PC-3 (cell line): ENCODE measurements at regions not wholly inside any gene's neighbourhood (a gene's known extent, or its start where the extent isn't known, plus 50 kb on each side); places are given as distances from the start of the nearest gene placed in this dataset.
"Not testable (repeated sequence)": the region's sequence is repeated elsewhere in the genome, so short reads cannot be mapped to it uniquely, and the experiment has no call there.

Experiments used
- ATAC-seq: fragments of 200-7000 bp; cut with Tn5 transposase; 2 replicates; pipeline ENCODE4 v1.9.1; 2020; ENCODE audit warnings: mild to moderate bottlenecking, moderate library complexity
- BruUV-seq: library from RNA; stranded (reverse); fragments of 400-500 nt; replicated peaks from 2 replicates; lab custom pipeline; 2021; lab: Mats Ljungman, UMichigan
- CTCF ChIA-PET: fragments of 300-600 bp; sonication (Branson Sonifier 250); formaldehyde crosslinking; loops from one replicate; lab custom pipeline; 2022; ENCODE audit warnings: antibody characterized with exemption; lab: Charles Lee
- POLR2A ChIA-PET: fragments of 300-600 bp; sonication (Branson Sonifier 250); formaldehyde crosslinking; loops from one replicate; lab custom pipeline; 2022; ENCODE audit warnings: antibody characterized with exemption; ENCODE audit not compliant: unreplicated experiment; lab: Charles Lee
- DNase-seq: peaks from one replicate; pipeline ENCODE4 v3.0.0-alpha.2; 2015
- H2AFZ ChIP-seq: fragments of 300-600 bp; sonication (generic); 2 replicates; pipeline ENCODE4 v1.6.0; 2016; ENCODE audit warnings: antibody characterized with exemption, low read length
- H3F3A ChIP-seq: fragments of 300-600 bp; sonication (generic); one replicate; pipeline ENCODE4 v1.6.0; 2017; ENCODE audit warnings: antibody characterized with exemption, low read length, control low read depth, mild to moderate bottlenecking; ENCODE audit not compliant: unreplicated experiment
- H3K27ac ChIP-seq: fragments of 300-600 bp; sonication (generic); 2 replicates; pipeline ENCODE4 v1.5.1; 2016; ENCODE audit warnings: mild to moderate bottlenecking, low read length
- H3K27me3 ChIP-seq: fragments of 300-600 bp; sonication (generic); 2 replicates; pipeline ENCODE4 v1.6.1; 2016; ENCODE audit warnings: low read length, mixed read lengths
- H3K36me3 ChIP-seq: fragments of 300-600 bp; sonication (generic); 2 replicates; pipeline ENCODE4 v1.6.1; 2016; ENCODE audit warnings: low read depth, mixed run types, low read length, mixed read lengths
- H3K4me1 ChIP-seq: fragments of 300-600 bp; sonication (generic); 2 replicates; pipeline ENCODE4 v1.5.1; 2016; ENCODE audit warnings: low read length; ENCODE audit not compliant: insufficient read depth
- H3K4me2 ChIP-seq: fragments of 300-600 bp; sonication (generic); 2 replicates; pipeline ENCODE4 v1.6.0; 2016; ENCODE audit warnings: low read length
- H3K4me3 ChIP-seq: fragments of 300-600 bp; sonication (generic); 2 replicates; pipeline ENCODE4 v1.5.1; 2016; ENCODE audit warnings: mild to moderate bottlenecking, low read length, mixed read lengths
- H3K79me2 ChIP-seq: fragments of 300-600 bp; sonication (generic); 2 replicates; pipeline ENCODE4 v1.6.1; 2017; ENCODE audit warnings: low read length, mixed read lengths
- H3K9ac ChIP-seq: fragments of 300-600 bp; sonication (generic); 2 replicates; pipeline ENCODE4 v1.6.0; 2016; ENCODE audit warnings: mild to moderate bottlenecking, low read length
- H3K9me2 ChIP-seq: fragments of 300-600 bp; sonication (generic); replicated peaks from 2 replicates; pipeline ENCODE4 v1.6.1; 2016; ENCODE audit warnings: mixed run types, low read length, mixed read lengths
- H3K9me3 ChIP-seq: fragments of 300-600 bp; sonication (generic); 2 replicates; pipeline ENCODE4 v1.6.1; 2016; ENCODE audit warnings: low read length, mixed read lengths
- H4K20me1 ChIP-seq: fragments of 300-600 bp; sonication (generic); 2 replicates; pipeline ENCODE4 v1.6.1; 2016; ENCODE audit warnings: low read length, mixed read lengths
- EZH2 ChIP-seq: fragments of 300-600 bp; sonication (generic); IDR thresholded peaks from one replicate; pipeline ENCODE4 v1.6.1; 2017; ENCODE audit warnings: antibody characterized with exemption, mild to moderate bottlenecking, low read length; ENCODE audit not compliant: unreplicated experiment
- EZH2phosphoT487 ChIP-seq: fragments of 300-600 bp; sonication (generic); IDR thresholded peaks from 2 replicates; pipeline ENCODE4 v1.6.1; 2018; ENCODE audit warnings: mild to moderate bottlenecking, antibody characterized with exemption, low read length, borderline replicate concordance
- intact Hi-C: fragments of 100-400 bp; cut with micrococcal nuclease; formaldehyde crosslinking; loops from 2 replicates; pipeline ENCODE4 v1.9.0; 2023
- TF ChIP-seq, protein P1 (sequence below): fragments of 300-600 bp; sonication (generic); conservative IDR thresholded peaks from 2 replicates; pipeline ENCODE4 v1.5.1; 2017; ENCODE audit warnings: antibody characterized with exemption, low read depth, mild to moderate bottlenecking, low read length

DNA sequence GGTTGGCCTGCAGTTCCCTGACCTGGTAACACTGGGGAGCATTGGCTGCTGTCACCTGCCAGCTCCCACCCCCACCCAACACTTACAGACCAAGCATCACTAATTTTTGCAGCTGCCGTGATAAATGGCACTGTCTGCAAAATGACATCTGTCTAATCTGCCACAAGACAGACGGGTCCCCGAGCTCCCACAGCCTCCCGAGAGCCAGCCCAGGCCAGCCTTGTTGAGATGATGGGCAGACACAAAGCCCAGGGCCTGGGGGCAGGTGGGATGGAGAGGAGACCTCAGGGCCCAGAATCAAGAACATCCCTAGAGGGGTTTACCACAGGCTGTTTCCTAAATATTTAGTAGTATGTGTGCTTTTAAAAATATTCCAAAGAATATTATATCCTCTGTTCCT lies 203.4 kb downstream of the TBC1D2B start:
- no peaks in the 10 kb centered on the region for H3F3A ChIP-seq
- H3K79me2 ChIP-seq: no peaks in the 10 kb centered on the region
- intact Hi-C loops: no loop called here
- no peaks in the 10 kb centered on the region for H3K36me3 ChIP-seq
- no peak for TF ChIP-seq EZH2
- POLR2A ChIA-PET: no interaction called here
- BruUV-seq: no TSS peak
- no peak overlapping the region for H2AFZ ChIP-seq
- H4K20me1 ChIP-seq: no peaks in the 10 kb centered on the region
- DNase-seq (no peak), ATAC-seq (no peak)
- CTCF ChIA-PET: no interaction called here
- H3K9ac ChIP-seq: no peak overlapping the region
- H3K27me3 ChIP-seq: no peaks in the 10 kb centered on the region
- no peak overlapping the region for H3K4me2 ChIP-seq
- no peaks in the 10 kb centered on the region for H3K9me2 ChIP-seq
- no peak overlapping the region for H3K27ac ChIP-seq
- no peaks in the 10 kb centered on the region for H3K9me3 ChIP-seq
- H3K4me3 ChIP-seq: no peak overlapping the region
- H3K4me1 ChIP-seq: peaks cover 10% of the 10 kb centered on the region

DNA sequence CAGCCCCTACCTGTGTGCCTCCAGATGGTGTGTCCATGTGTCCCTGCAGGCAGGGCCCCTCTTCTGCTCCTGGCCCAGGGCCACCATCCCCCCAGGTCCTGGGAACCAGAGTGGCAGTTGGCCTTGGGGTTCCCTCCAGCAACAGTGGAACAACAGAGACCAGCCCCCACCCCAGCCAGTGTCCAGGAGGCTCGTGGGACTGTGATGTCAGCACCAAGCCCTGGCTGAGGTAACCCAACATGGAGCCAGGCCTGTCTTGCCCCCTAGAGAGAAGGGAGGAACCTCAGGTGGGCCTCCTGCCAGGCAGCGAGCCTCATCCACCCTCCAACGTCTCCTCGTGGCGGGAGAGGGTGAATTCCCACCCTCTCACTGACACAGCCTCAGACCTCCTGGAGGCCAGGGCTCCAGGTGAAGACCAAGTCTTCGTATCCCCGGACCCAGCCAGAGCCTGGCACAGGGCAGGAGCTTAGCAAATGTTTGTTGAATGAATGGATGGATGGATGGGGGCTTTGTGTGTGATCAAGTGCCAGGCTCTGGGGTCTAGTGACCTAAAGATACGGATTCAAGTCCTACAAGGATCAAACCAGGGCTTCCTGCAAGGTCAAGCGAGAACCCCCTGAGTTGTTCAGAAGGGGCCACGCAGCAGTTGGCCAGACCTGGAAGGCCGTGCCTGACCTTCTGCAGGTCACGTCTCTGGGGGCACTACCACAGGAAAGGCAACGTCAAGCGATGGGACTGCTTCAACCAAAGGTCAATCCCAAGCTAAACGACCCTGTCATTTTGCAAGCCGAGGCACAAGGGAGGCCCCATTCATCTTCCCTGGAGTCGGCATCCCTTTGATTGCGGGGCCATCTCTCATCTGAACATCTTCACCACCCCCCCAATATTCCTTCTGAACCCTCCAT lies 204.7 kb downstream of the TBC1D2B start:
- H3K9ac ChIP-seq, H3K9me2 ChIP-seq, H3K4me3 ChIP-seq, ATAC-seq, intact Hi-C loops, BruUV-seq, H3K79me2 ChIP-seq, POLR2A ChIA-PET, H2AFZ ChIP-seq, H3K27me3 ChIP-seq, H3K4me2 ChIP-seq, H3K9me3 ChIP-seq, CTCF ChIA-PET, H3K36me3 ChIP-seq, DNase-seq, H4K20me1 ChIP-seq, H3F3A ChIP-seq, H3K27ac ChIP-seq: not testable (repeated sequence)
- H3K4me1 ChIP-seq: peaks cover 12% of the 10 kb centered on the region

DNA sequence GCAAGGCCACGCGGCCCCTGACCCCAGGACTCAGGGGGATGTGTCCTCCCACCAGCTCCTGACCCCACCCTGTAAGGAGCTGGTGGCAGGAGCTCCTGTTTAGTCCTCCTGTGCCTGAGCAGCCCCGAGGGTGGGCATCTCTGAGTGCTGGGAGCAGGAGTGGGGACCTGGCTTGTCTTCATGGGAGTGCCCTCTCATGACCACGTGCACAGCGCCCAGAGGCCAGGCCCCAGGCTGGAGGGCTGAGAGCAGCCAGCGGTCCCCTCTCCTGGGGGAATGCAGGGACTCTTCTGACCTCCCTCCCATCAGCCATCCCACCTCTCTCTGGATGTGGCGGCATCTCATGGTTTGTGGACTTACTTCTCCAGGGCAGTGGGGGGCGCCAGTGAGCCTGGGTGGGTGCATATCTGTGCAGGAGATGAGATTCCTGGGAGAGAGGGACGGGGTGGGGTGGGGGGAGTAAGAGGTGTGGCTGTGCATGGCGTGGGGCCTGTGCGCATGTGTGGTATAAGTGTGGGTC lies 205.6 kb downstream of the TBC1D2B start:
- H3F3A ChIP-seq: no peaks in the 10 kb centered on the region
- H2AFZ ChIP-seq: no peak overlapping the region
- no peaks in the 10 kb centered on the region for H3K9me2 ChIP-seq
- no peaks in the 10 kb centered on the region for H3K27me3 ChIP-seq
- H3K4me2 ChIP-seq: no peak overlapping the region
- ChIA-PET CTCF (no interaction called here), POLR2A (no interaction called here)
- H3K4me3 ChIP-seq: no peak overlapping the region
- H3K4me1 ChIP-seq: peaks cover 12% of the 10 kb centered on the region
- TF ChIP-seq EZH2 (no peak), EZH2phosphoT487 (no peak)
- TF ChIP-seq, protein P1, sequence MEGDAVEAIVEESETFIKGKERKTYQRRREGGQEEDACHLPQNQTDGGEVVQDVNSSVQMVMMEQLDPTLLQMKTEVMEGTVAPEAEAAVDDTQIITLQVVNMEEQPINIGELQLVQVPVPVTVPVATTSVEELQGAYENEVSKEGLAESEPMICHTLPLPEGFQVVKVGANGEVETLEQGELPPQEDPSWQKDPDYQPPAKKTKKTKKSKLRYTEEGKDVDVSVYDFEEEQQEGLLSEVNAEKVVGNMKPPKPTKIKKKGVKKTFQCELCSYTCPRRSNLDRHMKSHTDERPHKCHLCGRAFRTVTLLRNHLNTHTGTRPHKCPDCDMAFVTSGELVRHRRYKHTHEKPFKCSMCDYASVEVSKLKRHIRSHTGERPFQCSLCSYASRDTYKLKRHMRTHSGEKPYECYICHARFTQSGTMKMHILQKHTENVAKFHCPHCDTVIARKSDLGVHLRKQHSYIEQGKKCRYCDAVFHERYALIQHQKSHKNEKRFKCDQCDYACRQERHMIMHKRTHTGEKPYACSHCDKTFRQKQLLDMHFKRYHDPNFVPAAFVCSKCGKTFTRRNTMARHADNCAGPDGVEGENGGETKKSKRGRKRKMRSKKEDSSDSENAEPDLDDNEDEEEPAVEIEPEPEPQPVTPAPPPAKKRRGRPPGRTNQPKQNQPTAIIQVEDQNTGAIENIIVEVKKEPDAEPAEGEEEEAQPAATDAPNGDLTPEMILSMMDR: peak; percentile 30; the same call in 1 of the 2 replicates
- H3K79me2 ChIP-seq: no peaks in the 10 kb centered on the region
- no TSS peak for BruUV-seq
- intact Hi-C loops: no loop called here
- no peaks in the 10 kb centered on the region for H3K9me3 ChIP-seq
- no peak for DNase-seq
- no peaks in the 10 kb centered on the region for H4K20me1 ChIP-seq
- no peak for ATAC-seq
- H3K9ac ChIP-seq: no peak overlapping the region
- no peak overlapping the region for H3K27ac ChIP-seq
- no peaks in the 10 kb centered on the region for H3K36me3 ChIP-seq
